KMS-11 (cell line): ENCODE measurements at regions not wholly inside any gene's neighbourhood (a gene's known extent, or its start where the extent isn't known, plus 50 kb on each side); places are given as distances from the start of the nearest gene placed in this dataset.

ENCODE experiments used
- H2AFZ ChIP-seq: fragments of 200-600 bp; sonication (generic); 2 replicates; pipeline ENCODE4 v1.6.1; 2016; ENCODE audit warnings: antibody characterized with exemption, mixed run types, low read depth
- H3K27ac ChIP-seq: fragments of 200-600 bp; sonication (generic); 2 replicates; pipeline ENCODE4 v1.6.1; 2016; ENCODE audit warnings: mild to moderate bottlenecking, mixed run types
- H3K27me3 ChIP-seq: fragments of 200-600 bp; sonication (generic); 2 replicates; pipeline ENCODE4 v1.6.1; 2017; ENCODE audit warnings: mild to moderate bottlenecking, low read depth, mixed run types, moderate library complexity; ENCODE audit not compliant: insufficient read depth
- H3K36me3 ChIP-seq: fragments of 200-600 bp; sonication (generic); 2 replicates; pipeline ENCODE4 v1.6.1; 2017; ENCODE audit warnings: mild to moderate bottlenecking, mixed run types; ENCODE audit not compliant: insufficient read depth
- H3K4me1 ChIP-seq: fragments of 200-600 bp; sonication (generic); 2 replicates; pipeline ENCODE4 v1.6.1; 2016; ENCODE audit warnings: mild to moderate bottlenecking, low read depth, mixed run types; ENCODE audit not compliant: poor library complexity, severe bottlenecking
- H3K4me2 ChIP-seq: fragments of 200-600 bp; sonication (generic); 2 replicates; pipeline ENCODE4 v1.7.0; 2016; ENCODE audit warnings: mild to moderate bottlenecking, mixed run types
- H3K4me3 ChIP-seq: fragments of 200-600 bp; sonication (generic); IDR thresholded peaks from 2 replicates; pipeline ENCODE4 v1.6.1; 2017; ENCODE audit warnings: low read depth, low read length, mixed read lengths; ENCODE audit not compliant: insufficient read depth
- H3K79me2 ChIP-seq: fragments of 200-600 bp; sonication (generic); 2 replicates; pipeline ENCODE4 v1.6.1; 2016; ENCODE audit warnings: low read depth, mixed run types; ENCODE audit not compliant: insufficient read depth
- H3K9ac ChIP-seq: fragments of 200-600 bp; sonication (generic); 2 replicates; pipeline ENCODE4 v1.6.1; 2016; ENCODE audit warnings: mild to moderate bottlenecking, mixed run types
- H4K20me1 ChIP-seq: fragments of 200-600 bp; sonication (generic); 2 replicates; pipeline ENCODE4 v1.6.1; 2016; ENCODE audit warnings: mild to moderate bottlenecking, mixed run types; ENCODE audit not compliant: insufficient read depth
- TF ChIP-seq, protein P1 (sequence below): fragments of 200-600 bp; sonication (generic); conservative IDR thresholded peaks from 2 replicates; pipeline ENCODE4 v1.6.1; 2017; ENCODE audit warnings: low read depth, mild to moderate bottlenecking, antibody characterized with exemption, low read length, moderate library complexity, mixed read lengths

DNA sequence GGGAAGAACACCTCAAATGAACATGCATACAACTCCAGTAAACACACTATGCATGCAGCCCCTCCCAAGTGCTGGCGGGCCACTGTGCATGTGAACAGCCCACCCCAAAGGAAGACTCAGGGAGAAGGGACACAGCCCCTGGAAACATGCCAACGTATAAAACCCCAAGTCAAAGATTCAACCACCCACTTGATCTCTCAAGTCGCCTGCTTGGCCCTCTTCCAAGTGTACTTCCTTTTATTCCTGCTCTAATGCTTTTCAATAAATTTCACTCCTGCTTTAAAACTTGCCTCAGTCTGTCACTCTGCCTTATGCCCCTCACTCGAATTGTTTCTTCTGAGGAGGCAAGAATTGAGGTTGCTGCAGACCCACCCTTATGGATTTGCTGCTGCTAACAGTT lies 139.1 kb downstream of the C1D start:
- H3K27ac ChIP-seq = no peak overlapping the region
- no peak overlapping the region for H3K9ac ChIP-seq
- no peak overlapping the region for H3K4me2 ChIP-seq
- H2AFZ ChIP-seq = no peak overlapping the region
- no peaks in the 10 kb centered on the region for H3K4me1 ChIP-seq
- TF ChIP-seq, protein P1, sequence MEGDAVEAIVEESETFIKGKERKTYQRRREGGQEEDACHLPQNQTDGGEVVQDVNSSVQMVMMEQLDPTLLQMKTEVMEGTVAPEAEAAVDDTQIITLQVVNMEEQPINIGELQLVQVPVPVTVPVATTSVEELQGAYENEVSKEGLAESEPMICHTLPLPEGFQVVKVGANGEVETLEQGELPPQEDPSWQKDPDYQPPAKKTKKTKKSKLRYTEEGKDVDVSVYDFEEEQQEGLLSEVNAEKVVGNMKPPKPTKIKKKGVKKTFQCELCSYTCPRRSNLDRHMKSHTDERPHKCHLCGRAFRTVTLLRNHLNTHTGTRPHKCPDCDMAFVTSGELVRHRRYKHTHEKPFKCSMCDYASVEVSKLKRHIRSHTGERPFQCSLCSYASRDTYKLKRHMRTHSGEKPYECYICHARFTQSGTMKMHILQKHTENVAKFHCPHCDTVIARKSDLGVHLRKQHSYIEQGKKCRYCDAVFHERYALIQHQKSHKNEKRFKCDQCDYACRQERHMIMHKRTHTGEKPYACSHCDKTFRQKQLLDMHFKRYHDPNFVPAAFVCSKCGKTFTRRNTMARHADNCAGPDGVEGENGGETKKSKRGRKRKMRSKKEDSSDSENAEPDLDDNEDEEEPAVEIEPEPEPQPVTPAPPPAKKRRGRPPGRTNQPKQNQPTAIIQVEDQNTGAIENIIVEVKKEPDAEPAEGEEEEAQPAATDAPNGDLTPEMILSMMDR = no peak
- H3K79me2 ChIP-seq = no peaks in the 10 kb centered on the region
- H4K20me1 ChIP-seq = no peaks in the 10 kb centered on the region
- H3K36me3 ChIP-seq = no peaks in the 10 kb centered on the region
- no peak overlapping the region for H3K4me3 ChIP-seq
- no peaks in the 10 kb centered on the region for H3K27me3 ChIP-seq

DNA sequence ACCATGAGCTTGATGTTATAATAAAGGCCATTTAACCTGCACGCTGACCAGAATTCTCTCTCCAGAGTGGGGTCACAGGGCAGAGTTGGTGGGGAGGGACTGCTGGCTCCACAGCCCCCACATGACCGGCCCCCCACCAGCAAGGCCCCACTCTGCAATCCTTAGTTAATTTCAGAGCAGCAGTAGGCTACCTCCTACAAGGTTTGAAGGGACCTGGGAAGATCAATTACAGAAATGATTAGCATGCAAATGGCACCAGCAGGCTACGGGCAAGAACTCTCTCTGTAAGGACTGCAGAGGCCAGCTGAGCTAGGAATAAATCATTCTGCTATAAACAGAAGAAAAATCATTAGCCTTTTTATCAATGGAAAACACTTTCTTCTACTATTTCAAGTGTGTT lies 135.3 kb downstream of the C1D start:
- Histone ChIP-seq H3K4me3 (no peak overlapping the region), H3K36me3 (no peaks in the 10 kb centered on the region), H4K20me1 (no peaks in the 10 kb centered on the region), H3K27me3 (no peaks in the 10 kb centered on the region), H2AFZ (no peak overlapping the region), H3K79me2 (no peaks in the 10 kb centered on the region), H3K27ac (no peak overlapping the region), H3K4me2 (no peak overlapping the region), H3K9ac (no peak overlapping the region), H3K4me1 (no peaks in the 10 kb centered on the region)
- TF ChIP-seq, protein P1 = no peak

DNA sequence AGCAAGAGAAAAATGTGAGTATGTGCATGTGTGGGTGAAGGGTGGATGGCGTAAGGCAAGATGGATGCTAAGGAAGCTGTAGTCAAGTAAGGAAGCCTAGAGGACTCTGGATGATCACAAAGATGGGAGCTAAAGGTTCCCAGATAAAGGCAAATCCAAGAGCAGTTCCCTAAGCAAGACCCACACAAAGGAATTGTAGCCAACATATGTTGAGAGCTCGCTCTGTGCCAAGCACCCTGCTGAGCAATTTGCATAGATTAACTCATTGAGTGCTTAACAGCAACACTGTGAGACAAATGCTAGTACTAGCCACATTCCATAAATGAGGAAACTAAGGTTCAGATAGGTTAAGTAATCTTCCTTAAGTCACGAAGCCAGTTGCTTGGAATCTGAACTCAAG lies 132.6 kb downstream of the C1D start:
- Histone ChIP-seq H3K27me3 (no peaks in the 10 kb centered on the region), H3K79me2 (no peaks in the 10 kb centered on the region), H3K9ac (no peak overlapping the region), H3K4me3 (no peak overlapping the region), H3K4me1 (no peaks in the 10 kb centered on the region), H3K36me3 (no peaks in the 10 kb centered on the region), H4K20me1 (no peaks in the 10 kb centered on the region), H3K4me2 (no peak overlapping the region), H2AFZ (no peak overlapping the region), H3K27ac (no peak overlapping the region)
- TF ChIP-seq, protein P1 = no peak

DNA sequence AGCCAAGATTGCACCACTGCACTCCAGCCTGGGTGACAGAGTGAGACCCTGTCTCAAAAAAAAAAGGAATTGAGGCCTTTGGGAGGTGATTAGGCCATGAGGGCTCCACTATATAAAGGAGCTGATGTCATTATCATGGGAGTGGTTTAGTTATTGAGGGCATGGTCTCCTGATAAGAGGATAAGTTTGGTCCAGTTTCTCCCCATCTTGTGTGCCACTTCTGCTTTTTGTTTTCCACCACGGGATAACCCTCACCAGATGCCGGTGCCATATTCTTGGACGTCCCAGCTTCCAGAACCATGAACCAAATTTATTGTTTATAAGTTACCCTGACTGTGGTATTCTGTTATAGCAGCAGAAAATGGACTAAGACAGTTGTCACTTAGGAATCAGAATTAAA lies 125.8 kb downstream of the C1D start:
- no peak overlapping the region for H3K4me2 ChIP-seq
- H3K9ac ChIP-seq = no peak overlapping the region
- TF ChIP-seq, protein P1 = no peak
- H3K79me2 ChIP-seq = no peaks in the 10 kb centered on the region
- H2AFZ ChIP-seq = no peak overlapping the region
- no peak overlapping the region for H3K27ac ChIP-seq
- H4K20me1 ChIP-seq = no peaks in the 10 kb centered on the region
- no peaks in the 10 kb centered on the region for H3K4me1 ChIP-seq
- no peak overlapping the region for H3K4me3 ChIP-seq
- H3K27me3 ChIP-seq = no peaks in the 10 kb centered on the region
- no peaks in the 10 kb centered on the region for H3K36me3 ChIP-seq

DNA sequence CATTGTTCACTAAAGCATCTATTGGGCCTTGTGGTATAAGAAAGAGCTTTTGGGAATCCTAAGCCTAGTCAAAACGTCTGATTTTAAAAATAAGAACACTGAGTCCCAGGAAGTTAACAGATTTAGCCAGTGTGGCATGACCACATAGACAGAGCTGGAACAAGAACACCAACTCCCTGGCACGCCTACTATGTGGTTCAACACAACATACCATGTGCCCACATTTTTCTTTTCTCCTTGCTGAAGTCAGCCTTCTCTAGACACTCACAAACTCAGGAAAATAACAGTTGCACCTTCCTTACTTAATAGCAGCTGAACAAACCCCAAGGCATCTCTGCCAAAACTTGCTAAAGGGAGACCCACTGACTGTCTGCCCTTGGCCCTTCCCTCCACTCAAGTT lies 124.8 kb downstream of the C1D start:
- no peaks in the 10 kb centered on the region for H3K79me2 ChIP-seq
- H3K4me3 ChIP-seq = no peak overlapping the region
- no peak overlapping the region for H3K9ac ChIP-seq
- no peaks in the 10 kb centered on the region for H3K36me3 ChIP-seq
- H3K27ac ChIP-seq = no peak overlapping the region
- H3K4me2 ChIP-seq = no peak overlapping the region
- H3K27me3 ChIP-seq = no peaks in the 10 kb centered on the region
- TF ChIP-seq, protein P1 = no peak
- no peaks in the 10 kb centered on the region for H3K4me1 ChIP-seq
- H2AFZ ChIP-seq = no peak overlapping the region
- H4K20me1 ChIP-seq = no peaks in the 10 kb centered on the region
